GM21360 (cell line): ENCODE measurements at regions not wholly inside any gene's neighbourhood (a gene's known extent, or its start where the extent isn't known, plus 50 kb on each side); places are given as distances from the start of the nearest gene placed in this dataset.

ENCODE experiments used
- ATAC-seq: cut with Tn5 transposase; IDR thresholded peaks from one replicate; pipeline ENCODE4 v1.9.1; 2021; ENCODE audit warnings: mild to moderate bottlenecking, moderate library complexity; ENCODE audit not compliant: unreplicated experiment

GRCh38 chr7:140242057-140243031 is 65.6 kb upstream of the KDM7A start:
- ATAC-seq: peak; percentile 82

- ATAC-seq: no peak
Observed at GRCh38 chr7:140239653-140239935, 62.8 kb upstream of the KDM7A start.

GRCh38 chr7:140238778-140239652 is 62.2 kb upstream of the KDM7A start:
- no peak for ATAC-seq

GRCh38 chr7:140237390-140237789 is 60.6 kb upstream of the KDM7A start:
- ATAC-seq: no peak

GRCh38 chr7:140236626-140237025 is 59.8 kb upstream of the KDM7A start:
- no peak for ATAC-seq

DNA sequence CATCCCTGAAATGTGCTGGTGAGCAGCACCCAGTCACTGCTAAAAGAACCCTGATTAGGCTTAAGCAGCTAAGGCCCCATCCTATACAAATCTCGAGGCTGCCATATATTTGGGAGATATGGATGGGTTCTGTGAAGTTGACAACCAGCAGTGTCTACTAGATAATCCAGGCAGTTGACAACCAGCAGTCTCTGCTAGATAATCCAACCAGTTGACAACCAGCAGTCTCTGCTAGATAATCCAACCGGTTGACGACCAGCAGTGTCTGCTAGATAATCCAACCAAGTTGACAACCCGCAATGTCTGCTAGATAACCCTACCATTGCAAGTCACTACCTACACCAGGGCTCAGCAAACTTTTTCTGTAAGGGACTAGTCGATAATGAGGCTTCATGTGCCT is 58.3 kb upstream of the KDM7A start:
- no peak for ATAC-seq

DNA sequence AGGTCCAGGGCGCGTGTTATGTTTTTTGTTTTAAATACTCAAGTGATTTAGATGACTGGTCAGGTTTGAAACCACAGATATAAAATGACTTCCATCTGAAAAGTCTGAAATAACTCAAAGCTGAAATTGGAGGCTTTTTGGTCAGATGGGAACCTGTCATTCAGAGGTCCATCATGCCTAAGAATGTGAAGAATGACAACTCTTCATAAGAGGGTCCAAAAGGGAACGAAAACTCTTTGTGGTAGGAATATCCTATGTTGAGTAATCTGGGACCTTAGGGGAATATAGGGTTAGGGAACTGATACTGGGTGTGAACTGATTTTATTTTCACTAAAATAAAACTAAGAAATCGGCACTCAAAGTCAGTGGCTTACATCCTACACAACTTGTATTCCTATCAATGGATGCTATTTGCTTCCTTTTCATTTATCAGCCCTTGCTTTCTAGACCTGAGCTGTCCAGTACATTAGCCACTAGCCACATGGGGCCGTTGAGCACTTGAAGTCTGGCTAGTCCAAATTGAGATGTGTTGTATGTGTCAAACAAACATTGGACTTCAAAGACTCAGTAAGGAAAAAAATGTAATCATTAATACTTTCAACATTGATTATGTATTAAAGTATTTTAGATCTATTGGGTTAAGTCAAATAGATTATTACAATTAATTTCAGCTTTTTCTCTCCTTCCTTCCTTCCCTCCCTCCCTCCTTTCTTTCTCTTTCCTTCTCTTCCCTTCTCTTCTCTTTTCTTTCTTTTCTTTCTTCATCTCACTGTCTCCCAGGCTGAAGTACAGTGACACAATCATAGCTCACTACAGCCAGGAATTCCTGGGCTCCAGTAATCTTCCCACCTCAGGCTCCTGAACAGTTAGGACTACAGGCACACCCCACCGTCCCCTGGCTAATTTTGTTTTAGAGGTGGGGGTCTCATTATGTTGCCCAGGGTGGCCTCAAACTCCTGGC is 56.5 kb upstream of the KDM7A start:
- ATAC-seq: peak; percentile 40

- ATAC-seq: no peak
Observed at GRCh38 chr7:140231771-140232491, 55.1 kb upstream of the KDM7A start.

DNA sequence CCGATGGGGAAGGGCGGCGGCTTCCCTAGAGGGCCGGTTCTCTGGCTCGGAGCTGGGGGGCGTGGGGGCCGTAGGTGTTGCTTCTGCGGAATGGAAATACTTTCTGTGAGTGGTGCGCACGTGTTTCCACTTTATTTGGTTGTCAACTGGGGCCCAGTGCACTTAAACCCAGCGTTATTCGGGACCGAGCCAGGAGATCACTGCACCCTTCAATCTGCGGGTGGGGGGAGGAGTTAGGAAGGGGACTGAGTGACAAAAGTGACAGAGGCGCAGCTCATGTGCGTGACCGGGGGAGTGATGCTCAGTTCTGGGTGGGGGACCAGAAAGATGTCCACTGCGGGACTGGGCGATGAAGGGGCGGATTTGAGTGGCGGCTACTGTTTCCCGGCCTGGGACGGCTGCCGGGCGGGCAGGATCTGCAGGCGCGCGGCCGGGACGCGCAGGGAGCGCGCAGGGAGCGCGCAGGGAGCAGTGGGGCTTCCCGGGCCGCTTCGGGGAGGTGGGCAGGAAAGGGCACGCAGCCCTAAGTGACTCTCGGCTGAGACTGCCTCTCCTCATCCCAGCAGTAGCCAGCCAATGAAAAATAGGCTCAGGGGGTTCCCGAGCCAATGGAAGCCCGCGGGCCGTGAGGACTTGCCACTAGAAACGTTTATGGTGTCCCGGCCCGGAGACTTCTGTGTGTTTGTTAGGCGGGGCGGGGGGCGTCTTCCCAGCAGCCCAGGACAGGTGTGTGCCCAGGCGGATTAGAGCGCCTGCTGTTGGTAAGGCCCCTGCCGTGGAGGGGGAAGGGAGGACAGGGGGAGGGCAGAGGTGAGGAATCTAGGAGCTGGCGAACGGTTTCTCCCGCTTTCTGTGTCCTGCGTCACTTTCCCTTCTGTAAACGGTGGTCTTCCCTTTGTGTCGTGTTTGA is 54.3 kb upstream of the KDM7A start:
- no peak for ATAC-seq

GRCh38 chr7:140230516-140230860 is 53.7 kb upstream of the KDM7A start:
- ATAC-seq: peak; percentile 38

DNA sequence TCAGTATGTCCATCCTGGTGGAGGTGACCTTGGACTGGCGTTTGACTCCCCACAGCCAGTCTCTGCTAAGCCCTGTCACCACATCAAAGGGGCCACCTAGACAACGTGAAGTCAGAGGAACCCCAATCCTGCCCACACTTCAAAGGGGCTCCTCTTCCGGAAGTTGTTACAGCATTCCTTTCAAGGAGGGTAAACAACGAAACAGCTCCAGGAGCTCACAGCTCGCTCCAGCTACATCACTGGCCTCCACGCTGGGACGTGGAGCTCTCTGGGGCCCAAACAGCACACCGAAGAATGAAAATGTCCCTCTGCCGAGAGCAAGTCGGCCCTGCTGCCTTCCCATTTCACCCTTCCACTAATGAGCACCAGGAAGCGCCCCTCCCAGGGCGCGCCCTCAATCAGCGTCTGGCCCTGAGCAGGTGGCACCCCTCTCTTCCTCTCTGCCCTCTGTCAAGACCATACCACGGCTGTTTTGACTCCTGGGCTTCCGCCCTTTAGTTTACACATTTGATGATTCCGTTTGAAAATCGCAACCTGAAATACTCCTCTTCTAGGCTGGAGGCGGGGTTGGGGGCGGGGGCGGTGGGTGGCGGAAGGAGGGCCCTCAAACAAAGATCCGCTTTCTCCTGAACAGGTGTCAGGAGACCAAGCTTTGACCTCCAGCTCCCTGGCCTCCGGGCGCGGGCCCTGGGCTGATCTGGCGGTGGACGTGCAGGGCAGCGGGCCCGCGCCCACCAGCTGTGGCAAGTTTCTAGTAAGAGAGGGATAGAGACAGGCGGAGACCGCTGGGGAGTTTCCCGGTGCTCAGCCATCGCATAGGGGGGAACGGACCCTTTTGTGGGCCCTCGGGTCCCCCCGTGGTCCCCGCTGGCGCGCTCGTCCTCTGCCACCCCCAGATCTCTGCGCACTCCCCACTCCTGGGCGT is 53.1 kb upstream of the KDM7A start:
- peak; percentile 23 for ATAC-seq

DNA sequence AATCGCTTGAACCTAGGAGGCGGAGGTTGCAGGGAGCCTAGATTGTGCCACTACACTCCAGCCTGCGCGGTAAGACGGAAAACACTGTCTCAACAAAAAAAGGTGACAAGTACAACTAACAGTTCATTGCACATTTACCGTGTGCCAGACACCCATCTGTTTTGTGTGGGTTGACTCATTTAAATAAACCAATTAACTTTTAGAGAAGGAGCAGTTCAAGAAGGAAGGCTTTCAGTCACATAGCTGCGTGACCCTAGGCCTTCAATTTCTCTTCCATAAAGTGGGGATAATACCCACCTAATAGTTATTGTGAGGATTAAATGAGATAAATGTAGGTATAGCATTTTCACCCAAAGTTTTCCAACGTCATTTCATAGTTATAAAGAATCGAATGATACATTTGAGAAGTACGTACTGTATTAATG is 52.3 kb upstream of the KDM7A start:
- no peak for ATAC-seq
